EH (cell line): ENCODE measurements at regions not wholly inside any gene's neighbourhood (a gene's known extent, or its start where the extent isn't known, plus 50 kb on each side); places are given as distances from the start of the nearest gene placed in this dataset.

Source experiments
- DNase-seq: peaks from one replicate; pipeline ENCODE4 v3.0.0-alpha.2; 2015; ENCODE audit warnings: low read depth

DNA sequence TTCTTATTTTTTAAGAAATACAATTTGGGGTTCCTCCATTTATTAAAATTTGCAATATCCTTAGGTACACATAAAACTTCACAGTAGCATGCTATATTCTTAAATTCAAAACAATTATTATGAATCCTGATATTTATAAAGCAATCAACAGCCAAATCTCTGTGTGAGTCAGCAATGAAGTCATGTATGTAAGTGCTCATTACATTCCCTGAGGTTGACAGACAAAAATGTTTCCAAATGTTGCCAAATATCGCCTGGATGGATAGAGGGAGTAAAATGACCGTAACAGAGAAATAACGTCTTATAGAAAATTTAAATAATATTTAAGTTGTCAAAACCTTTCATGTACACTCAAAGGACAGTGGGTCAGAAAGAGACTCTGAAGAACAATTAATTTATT is 220.0 kb downstream of the PCDH18 start:
- DNase-seq = peak; percentile 51

DNA sequence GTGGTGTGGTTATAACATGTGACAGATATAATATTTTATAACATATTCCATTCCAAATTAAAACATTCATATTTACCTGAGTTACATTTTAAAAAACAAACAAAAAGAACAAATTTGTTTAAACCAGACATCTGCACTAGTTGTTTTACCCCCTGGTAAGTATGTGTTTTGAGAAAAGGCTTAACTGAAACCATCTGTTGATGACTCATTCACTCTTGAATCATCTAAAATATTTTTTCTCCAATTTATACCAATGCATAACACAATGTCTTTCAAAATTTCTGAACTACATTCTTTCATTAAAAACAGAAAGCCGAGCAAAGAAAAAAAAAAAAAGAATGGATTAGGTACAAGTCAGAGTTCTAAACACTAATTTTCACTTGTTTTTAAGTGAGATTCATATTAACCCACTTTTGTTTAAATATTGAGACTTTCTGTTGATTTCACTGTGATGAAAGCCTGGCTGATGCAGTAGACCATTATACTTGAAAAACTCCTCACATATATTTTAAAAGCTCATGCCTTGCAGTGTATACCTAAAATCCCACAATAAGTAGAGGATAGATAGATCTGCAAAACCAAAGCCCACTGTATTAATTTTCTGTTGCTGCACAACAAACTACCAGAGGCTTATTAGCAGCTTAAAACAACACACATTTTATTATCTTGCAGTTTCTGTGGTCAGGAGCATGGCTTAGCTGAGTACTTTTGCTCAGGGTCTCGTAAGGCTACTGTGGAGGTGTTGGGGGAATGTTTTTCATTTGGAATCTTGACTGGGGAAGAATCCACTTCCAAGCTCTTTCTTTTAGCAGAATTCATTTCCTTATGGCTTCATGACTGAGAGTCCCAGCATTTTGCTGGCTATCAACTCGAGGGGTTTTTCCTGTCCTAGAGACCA is 221.5 kb downstream of the PCDH18 start:
- DNase-seq = peak; percentile 88

DNA sequence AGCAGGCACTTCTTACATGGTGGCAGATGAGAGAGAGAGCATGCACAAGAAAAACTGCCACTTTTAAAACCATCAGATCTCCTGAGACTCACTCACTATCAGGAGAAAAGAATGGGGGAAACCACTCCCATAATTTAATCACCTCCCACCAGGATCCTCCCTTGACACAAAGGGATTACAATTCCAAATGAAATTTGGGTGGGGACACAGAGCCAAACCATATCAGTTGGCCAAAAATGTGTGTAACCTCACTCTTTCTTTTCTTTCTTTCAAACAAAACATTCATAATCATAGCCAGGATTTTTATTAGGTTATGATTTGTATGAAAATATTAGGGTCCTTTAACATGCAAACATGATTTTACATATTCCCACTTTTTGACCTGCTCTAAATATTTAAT is 222.1 kb downstream of the PCDH18 start:
- DNase-seq = peak; percentile 37

DNA sequence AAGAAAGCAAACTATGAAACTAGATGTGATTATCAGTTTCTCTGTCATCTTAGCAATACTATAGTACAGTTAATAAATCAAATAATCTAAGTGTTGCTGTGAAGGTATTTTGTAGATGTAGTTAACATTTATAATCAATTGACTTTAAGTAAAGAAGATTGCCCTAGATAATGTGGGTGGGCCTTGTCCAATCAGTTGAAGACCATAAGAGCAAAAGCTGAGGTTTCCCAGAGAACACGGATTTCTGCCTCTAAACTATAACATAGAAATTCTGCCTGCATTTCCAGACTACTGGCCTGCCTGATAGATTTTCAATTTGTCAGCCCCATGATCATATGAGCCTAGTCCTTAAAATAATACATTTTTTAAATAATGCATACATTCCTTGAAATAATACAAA is 222.9 kb downstream of the PCDH18 start:
- DNase-seq = no peak

DNA sequence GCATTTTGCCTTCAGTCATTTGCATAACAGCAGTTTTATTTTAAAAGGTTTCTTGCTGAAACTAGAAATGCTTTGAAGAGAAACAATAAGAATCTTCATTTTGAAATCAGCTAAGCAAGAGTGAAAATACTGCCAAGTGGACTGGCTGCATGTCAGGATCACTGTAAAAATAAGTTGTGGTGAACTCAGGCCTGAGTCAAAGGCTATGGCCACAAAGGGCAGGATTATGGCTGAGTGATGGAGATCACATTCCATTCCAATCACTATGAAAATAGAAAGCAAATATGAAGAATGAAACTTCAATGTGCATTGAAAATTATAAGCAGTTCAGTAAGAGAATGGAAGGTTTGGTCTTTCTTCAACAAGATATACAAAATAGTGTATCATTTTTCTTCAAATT is 224.5 kb downstream of the PCDH18 start:
- peak; percentile 86 for DNase-seq

DNA sequence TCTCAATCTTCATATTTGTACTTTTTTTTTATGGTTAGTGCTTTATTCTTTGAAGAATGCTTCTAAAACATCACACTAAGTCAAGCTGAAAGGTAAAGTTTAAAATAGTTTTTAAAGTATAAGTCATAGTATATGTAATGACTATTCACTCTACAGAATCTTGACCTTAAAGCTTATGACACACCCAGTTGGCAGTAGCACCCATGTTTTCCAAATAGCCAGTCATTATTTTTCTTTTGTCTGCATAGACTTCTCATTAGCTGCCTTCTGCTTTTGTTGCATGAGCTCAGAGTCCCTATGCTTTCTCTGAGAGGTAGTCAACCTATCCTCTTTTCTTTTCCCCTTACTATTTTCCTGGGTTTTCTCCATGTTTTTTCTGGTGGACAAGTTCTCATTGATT is 231.5 kb downstream of the PCDH18 start:
- peak; percentile 49 for DNase-seq

DNA sequence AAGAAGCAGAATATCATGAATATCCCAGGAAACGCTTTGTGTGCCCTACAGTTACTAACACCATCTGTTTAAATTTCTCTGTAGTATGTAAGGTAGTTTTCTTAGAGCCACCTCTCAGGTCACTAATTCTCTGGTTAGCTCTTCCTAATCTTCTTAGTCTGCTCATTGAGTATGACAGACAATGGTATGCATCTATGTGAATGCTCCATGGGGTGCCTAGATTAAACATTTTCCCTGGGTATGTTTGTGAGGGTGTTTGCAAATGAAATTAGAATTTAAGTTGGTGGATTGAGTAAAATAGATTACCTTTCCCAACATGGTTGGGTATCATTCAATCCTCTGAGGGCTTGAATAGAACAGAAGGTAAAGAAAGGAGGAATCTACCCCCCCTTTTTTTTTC is 233.0 kb downstream of the PCDH18 start:
- DNase-seq = no peak

DNA sequence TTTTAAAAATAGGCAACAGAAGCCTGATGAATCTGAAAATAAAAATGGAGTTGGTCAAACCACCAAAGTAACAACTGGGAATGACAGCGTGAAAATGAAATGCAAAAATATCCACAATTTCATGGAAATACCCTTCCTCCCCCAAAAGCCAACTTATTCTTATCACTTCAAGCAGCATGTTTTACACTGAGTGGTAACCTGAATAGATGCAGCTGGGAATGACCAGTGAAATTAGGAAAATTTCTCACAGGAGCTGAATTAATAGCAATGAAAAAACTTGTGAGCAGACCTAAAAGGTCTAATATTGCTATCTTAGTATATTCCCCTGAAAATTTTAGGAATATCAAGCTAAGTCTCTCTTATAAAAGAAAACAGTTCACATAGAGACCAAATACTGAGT is 239.0 kb downstream of the PCDH18 start:
- no peak for DNase-seq

DNA sequence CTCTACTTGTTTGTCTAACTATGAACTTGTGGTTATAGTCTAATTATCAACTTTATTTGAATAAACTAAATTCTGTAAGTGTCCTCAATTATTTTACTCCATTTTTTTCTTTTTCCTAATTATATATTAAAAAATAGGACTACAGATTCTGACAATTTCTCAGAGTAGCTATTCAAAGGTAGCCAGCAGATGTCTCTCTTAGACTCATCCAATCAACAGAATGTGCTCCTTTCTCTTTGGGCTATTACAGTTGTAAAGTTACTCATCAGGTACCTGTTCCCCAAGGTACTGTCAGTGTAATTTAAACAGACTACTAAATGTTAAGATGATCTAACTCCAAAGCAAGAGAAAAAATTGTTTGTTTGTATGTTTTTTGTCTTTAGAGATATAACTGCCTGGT is 248.6 kb downstream of the PCDH18 start:
- DNase-seq = peak; percentile 36

DNA sequence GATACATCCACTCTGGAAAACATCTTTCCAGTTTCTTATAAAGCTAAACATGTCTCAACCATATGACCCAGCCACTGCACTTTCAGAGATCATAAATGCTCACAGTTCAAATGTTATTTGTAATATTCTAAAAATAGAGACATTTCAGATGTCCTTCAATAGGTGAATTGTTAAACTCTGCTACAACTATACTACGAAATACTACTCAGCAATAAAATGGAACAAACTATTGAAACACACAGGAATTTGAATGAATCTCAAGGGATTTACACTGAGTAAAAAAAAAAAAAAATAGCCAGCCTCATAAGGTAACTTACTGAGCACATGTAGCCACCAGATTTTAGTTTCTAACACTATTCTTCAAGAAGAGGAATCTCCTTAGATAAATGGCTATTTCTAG is 253.9 kb downstream of the PCDH18 start:
- no peak for DNase-seq

DNA sequence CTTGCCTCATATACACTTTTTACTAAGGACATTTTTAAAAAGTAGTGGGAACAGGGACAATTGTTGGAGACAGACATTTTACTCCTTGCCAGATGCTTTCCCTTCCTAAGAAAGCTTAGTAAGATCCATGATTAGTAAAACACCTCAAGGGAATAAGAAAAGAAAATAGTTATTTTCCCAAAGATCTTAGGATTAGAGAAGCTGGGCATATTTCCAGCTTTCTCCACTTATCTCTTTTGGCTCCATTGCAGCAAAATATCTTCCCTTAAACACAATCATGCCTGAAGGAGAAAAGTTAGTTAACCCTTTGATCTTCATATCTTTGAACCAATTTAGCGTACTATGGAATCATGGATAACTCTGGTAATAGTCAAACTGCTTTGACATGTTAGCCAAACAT is 257.9 kb downstream of the PCDH18 start:
- peak; percentile 70 for DNase-seq

DNA sequence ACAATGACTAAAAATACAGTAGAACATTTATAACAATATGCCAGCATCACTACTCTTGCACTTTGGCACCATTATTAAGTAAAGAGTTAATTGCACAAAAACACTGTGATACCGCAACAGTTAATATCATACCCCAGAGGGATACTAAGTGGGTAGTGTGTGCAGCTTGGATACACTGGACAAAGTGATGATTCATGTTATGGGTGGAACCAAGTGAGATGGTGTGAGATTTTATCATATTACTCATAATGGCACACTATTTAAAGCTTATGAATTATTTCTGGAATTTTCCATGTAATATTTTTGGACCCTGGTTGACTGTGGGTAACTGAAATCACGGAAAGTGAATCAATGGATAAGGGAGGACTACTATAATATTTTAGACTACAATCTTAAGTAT is 265.3 kb downstream of the PCDH18 start:
- DNase-seq = peak; percentile 89

DNA sequence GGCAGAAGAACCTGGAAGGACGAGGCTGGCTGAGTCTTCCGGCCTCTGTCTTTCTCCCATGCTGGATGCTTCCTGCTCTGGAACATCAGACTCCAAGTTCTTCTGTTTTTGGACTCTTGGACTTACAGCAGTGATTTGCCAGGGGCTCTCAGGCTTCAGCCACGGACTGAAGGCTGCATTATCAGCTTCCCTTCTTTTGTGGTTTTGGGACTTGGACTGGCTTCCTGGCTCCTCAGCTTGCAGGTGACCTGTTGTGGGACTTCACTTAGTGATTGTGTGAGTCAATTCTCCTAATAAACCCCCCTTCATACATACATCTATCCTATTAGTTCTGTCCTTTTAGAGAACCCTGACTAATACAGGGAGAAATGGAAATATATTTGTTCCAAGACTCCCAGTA is 265.8 kb downstream of the PCDH18 start:
- DNase-seq = peak; percentile 40

DNA sequence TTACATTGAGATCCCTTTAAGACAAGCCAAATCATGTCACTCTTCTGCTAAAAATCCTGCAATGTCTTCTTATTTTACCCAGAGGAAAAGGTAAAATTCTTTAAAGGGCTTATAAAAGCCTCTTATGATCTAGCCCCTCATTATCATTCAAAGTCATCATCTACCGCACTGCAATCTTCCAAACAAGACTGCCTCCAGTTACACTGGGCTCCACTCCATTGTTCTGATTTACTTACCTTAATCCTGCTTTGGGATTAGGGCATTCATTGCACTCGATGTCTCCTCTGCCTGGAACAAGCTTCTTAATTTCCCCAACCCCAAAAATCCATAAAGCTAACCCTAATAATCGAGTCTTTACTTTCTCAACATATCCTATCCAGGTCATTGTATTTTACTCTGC is 269.1 kb downstream of the PCDH18 start:
- DNase-seq = no peak

DNA sequence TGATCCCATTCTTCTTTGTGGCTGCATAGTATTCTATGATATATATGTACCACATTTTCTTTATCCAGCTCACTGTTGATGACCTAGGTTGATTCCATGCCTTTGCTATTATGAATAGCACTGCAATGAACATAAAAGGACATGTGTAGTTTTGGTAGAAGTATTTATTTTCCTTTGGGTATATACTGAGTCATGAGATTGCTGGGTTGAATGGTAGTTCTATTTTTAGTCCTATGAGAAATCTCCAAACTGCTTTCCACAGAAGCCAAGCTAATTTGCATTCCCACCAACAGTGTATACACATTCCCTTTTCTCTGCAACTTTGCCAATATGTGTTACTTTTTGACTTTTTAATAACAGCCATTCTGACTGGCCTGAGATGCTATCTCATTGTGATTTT is 278.3 kb downstream of the PCDH18 start:
- DNase-seq = peak; percentile 92

DNA sequence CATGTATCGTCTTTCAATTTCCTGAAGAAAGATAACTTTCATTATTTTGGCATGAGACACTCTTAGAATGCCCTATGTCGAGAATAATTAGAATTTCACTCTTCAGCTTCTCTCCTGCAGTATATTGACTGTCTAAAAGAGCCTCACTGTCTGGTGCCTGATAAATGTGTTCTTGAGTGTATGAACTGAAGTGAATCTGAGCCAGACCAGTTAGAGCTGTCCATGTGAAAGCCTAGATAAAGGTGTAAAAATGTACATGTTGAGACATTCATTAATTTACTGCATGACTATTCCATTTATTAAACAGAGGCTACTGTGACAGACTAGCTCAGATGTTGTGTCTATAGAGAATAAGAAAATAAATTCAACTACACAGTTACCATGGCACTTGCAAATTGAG is 283.2 kb downstream of the PCDH18 start:
- no peak for DNase-seq

DNA sequence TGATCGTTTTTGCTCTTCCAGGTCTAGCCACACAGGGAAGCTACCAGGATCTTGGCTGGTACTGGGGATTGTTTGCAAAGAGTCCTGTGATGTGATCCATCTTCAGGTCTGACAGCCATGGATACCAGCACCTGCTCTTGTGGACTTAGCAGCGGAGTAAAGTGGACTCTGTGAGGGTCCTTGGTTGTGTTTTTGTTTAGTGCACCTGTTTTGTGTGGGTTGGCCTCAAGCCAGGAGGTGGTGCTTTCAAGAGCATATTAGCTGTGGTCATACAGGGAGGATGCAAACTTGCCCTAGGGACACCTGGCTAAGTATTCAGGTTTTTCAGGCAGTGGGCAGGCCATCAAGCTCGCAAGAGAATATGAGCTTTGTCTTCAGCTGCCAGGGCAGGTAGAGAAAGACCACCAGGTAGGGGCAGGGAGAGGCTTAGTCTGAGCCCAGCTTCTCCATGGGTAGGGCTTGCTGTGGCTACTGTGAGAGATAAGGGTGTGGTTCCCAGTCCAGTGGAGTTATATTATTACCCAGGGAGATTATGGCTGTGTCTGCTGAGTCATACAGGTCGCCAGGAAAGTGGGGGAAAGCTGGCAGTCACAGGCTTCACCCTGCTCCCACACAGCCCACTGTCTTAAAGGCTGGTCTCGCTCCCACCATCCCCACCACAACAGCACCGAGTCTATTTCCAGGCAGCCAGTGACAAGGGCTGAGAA is 293.7 kb downstream of the PCDH18 start:
- DNase-seq = no peak

DNA sequence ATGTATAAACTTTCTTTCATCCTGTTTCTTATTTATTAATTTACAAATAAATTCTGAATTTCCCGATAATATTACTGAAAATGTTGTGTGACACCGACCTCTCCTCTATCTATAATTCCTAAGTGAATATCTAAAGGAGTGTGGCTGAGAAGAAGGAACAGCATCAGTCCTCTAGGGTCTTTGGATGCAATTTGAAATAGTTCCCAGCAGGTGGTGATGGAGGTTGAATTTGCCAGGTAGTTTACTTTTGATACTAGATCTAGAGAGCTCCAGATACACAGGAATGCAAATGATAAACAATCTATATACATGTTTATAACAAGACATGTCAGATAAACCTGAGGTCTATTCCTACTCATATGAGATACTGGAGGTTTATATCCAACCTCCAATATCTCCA is 305.4 kb downstream of the PCDH18 start:
- peak; percentile 35 for DNase-seq

DNA sequence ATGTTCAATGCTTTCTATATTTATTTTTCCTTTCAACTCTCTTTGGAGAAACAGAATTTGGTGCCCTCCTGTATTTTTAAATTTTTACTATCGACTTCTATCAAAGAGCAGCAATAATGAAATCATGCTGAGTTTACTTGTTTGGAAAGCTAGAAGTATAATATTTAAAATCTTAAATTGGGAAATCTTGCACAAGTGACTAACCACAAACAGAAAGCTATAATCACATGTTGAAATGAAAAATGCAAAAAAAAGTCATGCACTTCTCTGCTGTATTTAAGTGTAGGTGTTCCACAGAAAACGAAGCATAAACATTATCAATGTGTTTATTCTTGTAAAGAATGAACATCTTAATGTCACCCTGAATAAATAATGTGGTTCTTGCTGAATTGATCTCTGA is 306.1 kb downstream of the PCDH18 start:
- DNase-seq = no peak

DNA sequence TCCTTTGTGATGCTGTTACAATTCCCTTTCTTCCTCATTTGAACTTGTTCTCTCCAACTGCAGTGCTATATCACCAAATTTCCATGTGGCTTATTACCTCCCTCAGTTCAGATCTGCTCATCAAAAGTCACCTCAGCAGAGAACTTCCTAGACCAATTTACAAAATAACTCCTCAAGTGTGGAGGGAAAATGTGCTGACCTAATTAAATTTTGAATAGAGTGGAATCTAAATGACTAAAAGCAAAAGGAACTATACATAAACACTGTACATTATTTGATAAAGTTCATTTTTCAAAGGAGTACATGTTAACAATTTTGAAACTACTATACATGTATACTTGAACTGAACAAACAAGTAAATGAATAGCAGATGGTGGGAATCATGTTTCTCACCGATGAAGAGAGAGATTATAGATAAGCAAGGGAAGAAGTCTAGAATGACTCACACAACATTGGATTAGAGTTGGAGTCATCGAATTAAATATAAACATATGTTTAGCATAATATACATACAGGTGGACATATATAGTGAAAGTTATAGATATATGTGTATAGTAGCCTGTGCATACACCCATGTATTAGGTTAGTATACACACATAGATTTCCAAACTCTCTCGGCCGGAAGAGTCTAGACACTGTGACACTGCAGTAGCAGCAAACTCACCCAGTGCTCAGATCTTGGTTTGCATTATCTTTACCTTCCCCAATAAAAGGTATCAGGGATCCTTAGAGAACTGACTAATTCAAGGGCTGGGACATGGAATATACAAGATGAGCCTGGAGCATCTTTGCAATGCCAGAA is 318.7 kb downstream of the PCDH18 start:
- peak; percentile 74 for DNase-seq

DNA sequence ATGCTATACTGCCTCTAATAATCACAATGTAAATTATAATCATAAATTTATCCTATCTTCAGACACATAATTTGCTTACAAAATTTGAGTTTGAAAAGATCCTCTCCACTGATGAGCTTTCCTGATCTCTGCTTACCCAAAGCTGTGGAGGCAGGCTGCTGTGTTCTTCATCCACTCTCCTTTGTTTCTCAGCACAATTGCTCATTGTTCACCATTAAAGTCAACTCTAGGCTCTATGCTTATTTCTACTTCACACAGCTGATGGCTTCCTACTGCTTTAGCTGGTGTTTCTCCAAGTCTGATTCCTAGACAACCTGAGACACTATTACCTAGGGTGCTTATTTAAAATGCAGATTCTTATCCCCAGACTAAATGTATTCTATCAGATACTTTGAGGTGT is 319.7 kb downstream of the PCDH18 start:
- no peak for DNase-seq

DNA sequence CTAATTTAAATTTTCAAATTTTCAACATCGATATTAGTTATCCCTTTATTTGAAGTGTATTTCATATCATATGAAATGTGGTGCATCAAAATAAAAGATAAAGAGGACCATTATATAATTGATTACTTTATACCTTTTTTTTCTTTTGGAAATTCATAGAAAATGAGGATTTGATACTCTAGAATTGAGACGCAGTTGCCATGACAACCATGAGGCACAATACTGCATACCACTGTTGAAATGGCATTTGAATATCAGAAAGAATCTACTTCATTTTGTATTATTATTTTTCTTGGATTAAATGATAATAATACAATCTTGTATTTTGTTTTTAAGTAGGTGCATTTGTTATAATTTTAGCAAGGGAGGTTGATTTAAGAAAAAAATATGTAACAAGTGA is 323.1 kb downstream of the PCDH18 start:
- DNase-seq = no peak

DNA sequence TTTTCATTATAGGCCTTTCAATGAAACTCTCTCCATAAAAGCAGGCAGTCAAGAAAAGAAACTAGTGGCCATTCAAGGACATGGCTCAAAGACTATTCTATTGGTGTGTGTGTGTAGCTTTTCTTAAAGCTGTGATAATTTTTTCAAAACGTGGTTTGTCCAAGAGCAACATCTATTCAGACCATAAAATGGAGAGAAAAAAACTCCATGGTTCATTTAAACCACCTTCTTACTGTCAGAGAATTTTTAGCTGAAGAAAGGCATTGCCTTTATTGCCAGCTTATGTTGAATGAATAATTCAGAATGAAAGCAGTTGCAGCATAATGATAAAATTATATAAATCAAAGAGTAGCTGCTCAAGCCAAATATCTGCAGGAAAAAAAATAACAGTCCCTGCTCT is 325.5 kb downstream of the PCDH18 start:
- no peak for DNase-seq
